ENCODE measurements at regions not wholly inside any gene's neighbourhood (a gene's known extent, or its start where the extent isn't known, plus 50 kb on each side); places are given as distances from the start of the nearest gene placed in this dataset.
A peak's percentile ranks its signal among the peaks of the same experiment; 100 is the strongest.
"Not testable (repeated sequence)": the region's sequence is repeated elsewhere in the genome, so short reads cannot be mapped to it uniquely, and the experiment has no call there.

GRCh38 chr11:15683528-15683927 is 568.8 kb downstream of the INSC start:
- no peak for DNase-seq (ENCODE audit: low read depth in 4 of 6, low spot score in 6 of 6)
- peaks cover 2% of the 10 kb centered on the region for H3K4me1 ChIP-seq (ENCODE audit: control insufficient read depth, insufficient read depth, low read length)
- H3K4me3 ChIP-seq (ENCODE audit: low read depth, low read length) = no peak overlapping the region
- no peaks in the 10 kb centered on the region for H3K36me3 ChIP-seq (ENCODE audit: control insufficient read depth, insufficient read depth, low read length)
- H3K9me3 ChIP-seq (ENCODE audit: control insufficient read depth, insufficient read depth, low read length) = peaks cover 1% of the 10 kb centered on the region
- no peak overlapping the region for H3K27ac ChIP-seq (ENCODE audit: low read depth, low read length)
- no peaks in the 10 kb centered on the region for H3K27me3 ChIP-seq (ENCODE audit: control insufficient read depth, insufficient read depth, low read length)

DNA sequence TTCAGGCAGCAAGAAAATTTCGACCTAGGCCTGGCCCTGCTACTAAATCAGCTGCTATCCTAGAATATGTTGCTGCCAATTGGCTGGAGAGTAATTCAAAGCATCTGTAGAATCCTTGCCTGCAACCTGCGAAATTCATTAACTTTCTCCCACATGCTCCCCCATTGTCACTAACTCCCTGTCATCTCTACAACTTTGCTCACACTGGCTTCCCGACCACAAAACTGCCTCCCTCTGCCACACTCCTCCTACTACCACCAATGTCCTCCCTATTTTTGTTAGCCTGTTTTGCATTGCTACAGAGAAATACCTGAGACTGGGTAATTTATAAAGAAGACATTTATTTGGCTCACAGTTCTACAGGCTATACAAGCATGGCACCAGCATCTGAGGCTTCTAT is 570.6 kb downstream of the INSC start:
- DNase-seq (ENCODE audit: low read depth in 4 of 6, low spot score in 6 of 6) = no peak
- H3K27ac ChIP-seq (ENCODE audit: low read depth, low read length) = no peak overlapping the region
- H3K4me1 ChIP-seq (ENCODE audit: control insufficient read depth, insufficient read depth, low read length) = peaks cover 2% of the 10 kb centered on the region
- WGBS (ENCODE audit: insufficient coverage) = 50% methylated on average over 3 of the region's 3 CpGs
- H3K4me3 ChIP-seq (ENCODE audit: low read depth, low read length) = no peak overlapping the region
- no peaks in the 10 kb centered on the region for H3K9me3 ChIP-seq (ENCODE audit: control insufficient read depth, insufficient read depth, low read length)
- H3K27me3 ChIP-seq (ENCODE audit: control insufficient read depth, insufficient read depth, low read length) = no peaks in the 10 kb centered on the region
- H3K36me3 ChIP-seq (ENCODE audit: control insufficient read depth, insufficient read depth, low read length) = no peaks in the 10 kb centered on the region

DNA sequence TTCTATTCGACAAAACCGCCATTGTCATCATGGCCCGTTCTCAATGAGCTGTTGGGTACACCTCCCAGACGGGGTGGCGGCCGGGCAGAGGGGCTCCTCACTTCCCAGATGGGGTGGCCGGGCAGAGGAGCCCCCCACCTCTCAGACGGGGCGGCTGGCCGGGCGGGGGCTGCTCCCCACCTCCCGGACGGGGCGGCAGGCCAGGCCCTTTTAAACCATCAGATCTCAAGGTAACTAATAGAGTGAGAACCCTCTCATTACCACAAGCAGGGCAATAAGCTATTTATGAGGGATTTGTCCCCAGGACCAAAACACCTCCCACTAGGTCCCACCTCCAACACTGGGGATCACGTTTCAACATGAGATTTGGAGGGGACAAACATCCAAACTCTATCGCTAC is 571.5 kb downstream of the INSC start:
- H3K9me3 ChIP-seq (ENCODE audit: control insufficient read depth, insufficient read depth, low read length); H3K4me1 ChIP-seq (ENCODE audit: control insufficient read depth, insufficient read depth, low read length); H3K27me3 ChIP-seq (ENCODE audit: control insufficient read depth, insufficient read depth, low read length); DNase-seq (ENCODE audit: low read depth in 4 of 6, low spot score in 6 of 6); H3K4me3 ChIP-seq (ENCODE audit: low read depth, low read length); H3K36me3 ChIP-seq (ENCODE audit: control insufficient read depth, insufficient read depth, low read length); H3K27ac ChIP-seq (ENCODE audit: low read depth, low read length): not testable (repeated sequence)
- 92% methylated on average over 5 of the region's 16 CpGs for WGBS (ENCODE audit: insufficient coverage)

- no peaks in the 10 kb centered on the region for H3K9me3 ChIP-seq (ENCODE audit: control insufficient read depth, insufficient read depth, low read length)
- WGBS (ENCODE audit: insufficient coverage) = 83% methylated on average over 1 of the region's 2 CpGs
- DNase-seq (ENCODE audit: low read depth in 4 of 6, low spot score in 6 of 6) = no peak
- H3K27ac ChIP-seq (ENCODE audit: low read depth, low read length) = no peak overlapping the region
- H3K4me1 ChIP-seq (ENCODE audit: control insufficient read depth, insufficient read depth, low read length) = peaks cover 2% of the 10 kb centered on the region
- H3K36me3 ChIP-seq (ENCODE audit: control insufficient read depth, insufficient read depth, low read length) = no peaks in the 10 kb centered on the region
- H3K27me3 ChIP-seq (ENCODE audit: control insufficient read depth, insufficient read depth, low read length) = no peaks in the 10 kb centered on the region
- H3K4me3 ChIP-seq (ENCODE audit: low read depth, low read length) = no peak overlapping the region
Measured at GRCh38 chr11:15687342-15687741, 572.6 kb downstream of the INSC start.

- peak overlapping the region; percentile 16 for H3K27ac ChIP-seq (ENCODE audit: low read depth, low read length)
- no CpG with 5 or more reads among the region's 4 CpGs for WGBS (ENCODE audit: insufficient coverage)
- peak in 1 of 6 donors; percentile 66 for DNase-seq (ENCODE audit: low read depth in 4 of 6, low spot score in 6 of 6)
- no peak overlapping the region for H3K4me3 ChIP-seq (ENCODE audit: low read depth, low read length)
- H3K4me1 ChIP-seq (ENCODE audit: control insufficient read depth, insufficient read depth, low read length) = peaks cover 2% of the 10 kb centered on the region
- no peaks in the 10 kb centered on the region for H3K36me3 ChIP-seq (ENCODE audit: control insufficient read depth, insufficient read depth, low read length)
- H3K9me3 ChIP-seq (ENCODE audit: control insufficient read depth, insufficient read depth, low read length) = no peaks in the 10 kb centered on the region
- H3K27me3 ChIP-seq (ENCODE audit: control insufficient read depth, insufficient read depth, low read length) = no peaks in the 10 kb centered on the region
Measured at GRCh38 chr11:15688351-15688792, 573.6 kb downstream of the INSC start.

- peaks cover 2% of the 10 kb centered on the region for H3K4me1 ChIP-seq (ENCODE audit: control insufficient read depth, insufficient read depth, low read length)
- no peak overlapping the region for H3K4me3 ChIP-seq (ENCODE audit: low read depth, low read length)
- peak overlapping the region; percentile 59 for H3K27ac ChIP-seq (ENCODE audit: low read depth, low read length)
- WGBS (ENCODE audit: insufficient coverage) = no CpG with 5 or more reads among the region's 3 CpGs
- no peaks in the 10 kb centered on the region for H3K9me3 ChIP-seq (ENCODE audit: control insufficient read depth, insufficient read depth, low read length)
- peak in 2 of 6 donors; percentile 44 to 55 for DNase-seq (ENCODE audit: low read depth in 4 of 6, low spot score in 6 of 6)
- no peaks in the 10 kb centered on the region for H3K36me3 ChIP-seq (ENCODE audit: control insufficient read depth, insufficient read depth, low read length)
- H3K27me3 ChIP-seq (ENCODE audit: control insufficient read depth, insufficient read depth, low read length) = no peaks in the 10 kb centered on the region
Measured at GRCh38 chr11:15690320-15690719, 575.6 kb downstream of the INSC start.

DNA sequence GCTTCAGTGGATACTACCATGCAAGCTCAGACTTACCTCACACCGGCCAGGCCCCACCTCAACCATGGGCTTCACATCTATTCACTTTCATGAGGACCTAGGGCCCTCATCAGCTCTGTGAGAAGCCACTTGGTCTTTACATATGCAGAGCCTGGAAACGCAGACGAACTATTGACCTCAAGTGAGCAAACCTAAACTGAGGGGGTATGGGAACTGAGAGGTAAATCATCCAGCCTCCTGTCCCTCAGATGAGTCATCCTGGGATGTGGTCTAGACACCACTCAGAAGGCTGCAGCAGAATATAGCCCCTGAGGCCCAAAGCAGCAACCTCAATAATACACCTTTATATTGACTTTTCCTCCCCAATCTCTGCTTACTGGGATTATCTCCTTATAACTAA is 578.0 kb downstream of the INSC start:
- DNase-seq (ENCODE audit: low read depth in 4 of 6, low spot score in 6 of 6) = no peak
- Histone ChIP-seq H3K27me3 (ENCODE audit: control insufficient read depth, insufficient read depth, low read length) (no peaks in the 10 kb centered on the region), H3K4me1 (ENCODE audit: control insufficient read depth, insufficient read depth, low read length) (peaks cover 2% of the 10 kb centered on the region), H3K9me3 (ENCODE audit: control insufficient read depth, insufficient read depth, low read length) (no peaks in the 10 kb centered on the region), H3K27ac (ENCODE audit: low read depth, low read length) (no peak overlapping the region), H3K36me3 (ENCODE audit: control insufficient read depth, insufficient read depth, low read length) (no peaks in the 10 kb centered on the region), H3K4me3 (ENCODE audit: low read depth, low read length) (no peak overlapping the region)
- 88% methylated on average over 3 of the region's 3 CpGs for WGBS (ENCODE audit: insufficient coverage)

DNA sequence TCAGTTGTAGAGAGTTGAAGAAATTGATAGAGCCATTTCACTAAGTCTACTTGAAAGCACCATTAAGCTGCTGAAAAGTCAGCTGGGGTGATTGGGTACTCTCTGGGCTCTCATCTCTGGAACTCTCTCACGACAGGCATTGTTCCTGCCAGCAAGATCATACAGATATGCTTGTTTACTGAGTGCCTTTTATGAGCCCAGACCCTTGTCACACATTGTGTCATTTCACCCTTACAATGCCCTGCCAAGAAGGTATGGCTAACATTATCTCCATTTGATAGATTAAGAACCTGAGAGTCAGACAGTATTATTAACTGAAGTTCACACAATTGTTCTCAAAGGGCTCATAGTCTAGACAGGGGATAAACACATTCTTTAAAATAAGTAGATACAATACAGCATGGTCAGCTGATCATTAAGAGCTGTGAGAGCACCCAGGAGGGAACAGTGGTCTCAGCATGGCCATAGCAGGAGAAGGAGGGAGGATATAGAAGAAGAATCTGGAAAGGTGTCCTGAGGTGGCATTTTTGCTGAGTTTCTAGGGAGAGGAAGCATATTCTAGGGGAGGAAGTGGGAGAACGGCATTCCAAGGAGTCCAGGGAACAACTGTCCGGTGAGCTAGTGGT is 580.5 kb downstream of the INSC start:
- Histone ChIP-seq H3K4me1 (ENCODE audit: control insufficient read depth, insufficient read depth, low read length) (no peaks in the 10 kb centered on the region), H3K9me3 (ENCODE audit: control insufficient read depth, insufficient read depth, low read length) (no peaks in the 10 kb centered on the region), H3K27me3 (ENCODE audit: control insufficient read depth, insufficient read depth, low read length) (no peaks in the 10 kb centered on the region), H3K27ac (ENCODE audit: low read depth, low read length) (no peak overlapping the region), H3K36me3 (ENCODE audit: control insufficient read depth, insufficient read depth, low read length) (no peaks in the 10 kb centered on the region), H3K4me3 (ENCODE audit: low read depth, low read length) (no peak overlapping the region)
- peak in 1 of 6 donors; percentile 19 for DNase-seq (ENCODE audit: low read depth in 4 of 6, low spot score in 6 of 6)
- 77% methylated on average over 3 of the region's 3 CpGs for WGBS (ENCODE audit: insufficient coverage)

GRCh38 chr11:15696069-15696468 is 581.3 kb downstream of the INSC start:
- Histone ChIP-seq H3K36me3 (ENCODE audit: control insufficient read depth, insufficient read depth, low read length) (no peaks in the 10 kb centered on the region), H3K4me3 (ENCODE audit: low read depth, low read length) (no peak overlapping the region), H3K27ac (ENCODE audit: low read depth, low read length) (no peak overlapping the region), H3K27me3 (ENCODE audit: control insufficient read depth, insufficient read depth, low read length) (no peaks in the 10 kb centered on the region), H3K4me1 (ENCODE audit: control insufficient read depth, insufficient read depth, low read length) (no peaks in the 10 kb centered on the region), H3K9me3 (ENCODE audit: control insufficient read depth, insufficient read depth, low read length) (no peaks in the 10 kb centered on the region)
- DNase-seq (ENCODE audit: low read depth in 4 of 6, low spot score in 6 of 6) = no peak
- WGBS (ENCODE audit: insufficient coverage) = 96% methylated on average over 3 of the region's 3 CpGs

DNA sequence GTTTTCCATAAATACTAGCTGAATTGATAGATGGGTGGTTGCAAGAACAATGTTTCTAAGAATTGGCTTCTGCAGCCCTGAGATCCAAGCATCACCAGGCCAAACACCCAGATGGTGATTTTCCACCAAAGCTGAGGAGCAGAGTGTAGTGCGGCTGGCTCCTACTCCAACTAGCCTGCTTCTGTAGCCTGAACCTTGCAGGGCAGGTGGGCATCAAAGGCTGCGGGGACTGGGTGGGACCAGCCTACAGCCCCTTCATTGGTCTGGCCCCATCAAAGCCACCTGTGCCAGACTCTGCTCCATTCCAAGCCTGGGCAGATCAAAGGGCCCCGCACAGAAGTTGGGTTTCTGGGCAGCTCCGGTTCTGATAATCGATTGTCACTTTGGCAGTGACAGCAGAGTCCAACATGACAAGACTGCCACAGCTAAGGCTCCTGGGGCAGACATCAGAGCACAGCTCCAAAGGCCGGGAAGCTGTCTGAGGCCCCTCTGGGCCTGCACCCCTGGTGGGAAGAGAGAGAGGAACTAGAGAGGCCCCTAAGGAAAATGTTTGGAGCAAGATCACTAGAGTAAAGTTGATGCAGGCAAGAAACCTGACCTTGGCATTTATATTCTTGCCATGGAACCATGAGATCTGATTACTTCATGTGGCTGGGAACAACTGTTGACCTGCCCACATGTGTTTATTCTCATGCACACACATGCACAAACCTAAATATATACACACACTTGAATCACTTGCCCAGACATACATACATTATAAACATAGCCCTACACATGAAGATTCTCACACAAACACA is 582.9 kb downstream of the INSC start:
- no peak for DNase-seq (ENCODE audit: low read depth in 4 of 6, low spot score in 6 of 6)
- H3K27ac ChIP-seq (ENCODE audit: low read depth, low read length) = no peak overlapping the region
- H3K9me3 ChIP-seq (ENCODE audit: control insufficient read depth, insufficient read depth, low read length) = no peaks in the 10 kb centered on the region
- H3K36me3 ChIP-seq (ENCODE audit: control insufficient read depth, insufficient read depth, low read length) = no peaks in the 10 kb centered on the region
- no peaks in the 10 kb centered on the region for H3K4me1 ChIP-seq (ENCODE audit: control insufficient read depth, insufficient read depth, low read length)
- H3K4me3 ChIP-seq (ENCODE audit: low read depth, low read length) = no peak overlapping the region
- no peaks in the 10 kb centered on the region for H3K27me3 ChIP-seq (ENCODE audit: control insufficient read depth, insufficient read depth, low read length)
- WGBS (ENCODE audit: insufficient coverage) = 90% methylated on average over 6 of the region's 6 CpGs

Data from spinal cord (tissue), 9 donors.